GM12865 (cell line): ENCODE measurements at regions not wholly inside any gene's neighbourhood (a gene's known extent, or its start where the extent isn't known, plus 50 kb on each side); places are given as distances from the start of the nearest gene placed in this dataset.

Experiments used
- DNase-seq: peaks from one replicate; pipeline ENCODE4 v3.0.0; 2010; ENCODE audit warnings: low read depth
- H3K4me3 ChIP-seq: 2 replicates; pipeline ENCODE4 v1.5.1; 2011; ENCODE audit warnings: mild to moderate bottlenecking, low read depth, low read length, control low read depth
- CTCF ChIP-seq: IDR thresholded peaks from 2 replicates; pipeline ENCODE4 v1.5.1; 2011; ENCODE audit warnings: low read length, control low read depth, low read depth, inconsistent platforms; ENCODE audit not compliant: insufficient read depth; ENCODE audit errors: missing control alignments

- TF ChIP-seq CTCF, result peak; percentile 73
- no peak overlapping the region for H3K4me3 ChIP-seq
- peak; percentile 78 for DNase-seq
These were observed 254.5 kb upstream of the VEGFC start for GRCh38 chr4:177047070-177047850.

GRCh38 chr4:177047851-177048174 is 255.1 kb upstream of the VEGFC start:
- H3K4me3 ChIP-seq, result no peak overlapping the region
- TF ChIP-seq CTCF, result no peak
- no peak for DNase-seq

- H3K4me3 ChIP-seq, result no peak overlapping the region
- TF ChIP-seq CTCF, result peak; percentile 72
- peak; percentile 63 for DNase-seq
These were observed 258.1 kb upstream of the NEIL3 start for GRCh38 chr4:177051473-177052060.

- TF ChIP-seq CTCF, result no peak
- no peak overlapping the region for H3K4me3 ChIP-seq
- DNase-seq, result no peak
These were observed 257.3 kb upstream of the NEIL3 start for GRCh38 chr4:177052211-177052934.

- H3K4me3 ChIP-seq, result no peak overlapping the region
- DNase-seq, result no peak
- TF ChIP-seq CTCF, result no peak
These were observed 252.5 kb upstream of the NEIL3 start for GRCh38 chr4:177057186-177057585.

GRCh38 chr4:177064116-177064515 is 245.6 kb upstream of the NEIL3 start:
- TF ChIP-seq CTCF, result no peak
- no peak overlapping the region for H3K4me3 ChIP-seq
- no peak for DNase-seq
